ENCODE measurements at regions not wholly inside any gene's neighbourhood (a gene's known extent, or its start where the extent isn't known, plus 50 kb on each side); places are given as distances from the start of the nearest gene placed in this dataset.

- ChIA-PET POLR2A (no interaction called here), CTCF (no interaction called here)
- Histone ChIP-seq H3K4me3 (ENCODE audit: low read depth, low read length) (no peak overlapping the region), H3K27ac (ENCODE audit: extremely low read depth, low read depth, low read length) (no peak overlapping the region), H3K4me1 (ENCODE audit: control insufficient read depth, insufficient read depth, low read length) (no peaks in the 10 kb centered on the region; the same call in 1 of the 2 replicates), H3K36me3 (ENCODE audit: control insufficient read depth in 2 of 2, insufficient read depth in 1 of 2, low read length in 2 of 2) (no peaks in the 10 kb centered on the region), H3K9me3 (ENCODE audit: control insufficient read depth, insufficient read depth, low read depth, low read length) (no peaks in the 10 kb centered on the region)
- TF ChIP-seq ZNF239 (tag by site-specific recombination; IDR thresholded peaks at IDR 0.05) (no peak), RBAK (tag by site-specific recombination; IDR thresholded peaks at IDR 0.05) (no peak), ZNF398 (tag by site-specific recombination; IDR thresholded peaks at IDR 0.05) (no peak), ZNF423 (tag by site-specific recombination; IDR thresholded peaks at IDR 0.05) (no peak), ZSCAN5A (tag by site-specific recombination; IDR thresholded peaks at IDR 0.05) (no peak), SALL2 (tag by site-specific recombination; IDR thresholded peaks at IDR 0.05; ENCODE audit: borderline replicate concordance) (no peak), ZBTB21 (tag by site-specific recombination; IDR thresholded peaks at IDR 0.05) (no peak)
Measured at GRCh38 chr2:180413336-180413735, 406.2 kb upstream of the CWC22 start.

- no peaks in the 10 kb centered on the region for H3K9me3 ChIP-seq (ENCODE audit: control insufficient read depth, insufficient read depth, low read depth, low read length)
- H3K27ac ChIP-seq (ENCODE audit: extremely low read depth, low read depth, low read length): no peak overlapping the region
- no peaks in the 10 kb centered on the region; the same call in 1 of the 2 replicates for H3K4me1 ChIP-seq (ENCODE audit: control insufficient read depth, insufficient read depth, low read length)
- ChIA-PET POLR2A (no interaction called here), CTCF (no interaction called here)
- no peak overlapping the region for H3K4me3 ChIP-seq (ENCODE audit: low read depth, low read length)
- TF ChIP-seq RBAK (tag by site-specific recombination; IDR thresholded peaks at IDR 0.05) (no peak), ZNF692 (tag by site-specific recombination; IDR thresholded peaks at IDR 0.05) (no peak), ZNF555 (tag by site-specific recombination; conservative IDR thresholded peaks at IDR 0.05) (no peak), ZBTB20 (tag by site-specific recombination; IDR thresholded peaks at IDR 0.05) (no peak), ZSCAN16 (tag by site-specific recombination; IDR thresholded peaks at IDR 0.05) (no peak), ZNF426 (tag by site-specific recombination; IDR thresholded peaks at IDR 0.05) (no peak), ZBTB44 (tag by site-specific recombination; IDR thresholded peaks at IDR 0.05) (no peak), ZNF645 (tag by site-specific recombination; IDR thresholded peaks at IDR 0.05) (no peak), ZNF747 (tag by site-specific recombination; IDR thresholded peaks at IDR 0.05) (no peak), ZNF596 (tag by site-specific recombination; IDR thresholded peaks at IDR 0.05) (no peak), ZNF626 (tag by site-specific recombination; IDR thresholded peaks at IDR 0.05) (no peak), ZNF677 (tag by site-specific recombination; IDR thresholded peaks at IDR 0.05) (no peak), ZNF473 (tag by site-specific recombination; IDR thresholded peaks at IDR 0.05) (no peak), PRDM10 (tag by site-specific recombination; IDR thresholded peaks at IDR 0.05) (no peak), SCRT2 (tag by site-specific recombination; IDR thresholded peaks at IDR 0.05) (no peak), ZNF10 (tag by site-specific recombination; IDR thresholded peaks at IDR 0.05) (no peak), GLI4 (tag by site-specific recombination; IDR thresholded peaks at IDR 0.05) (no peak), ZNF155 (tag by site-specific recombination; IDR thresholded peaks at IDR 0.05) (no peak), ZNF138 (tag by site-specific recombination; IDR thresholded peaks at IDR 0.05; ENCODE audit: borderline replicate concordance) (no peak)
- H3K36me3 ChIP-seq (ENCODE audit: control insufficient read depth in 2 of 2, insufficient read depth in 1 of 2, low read length in 2 of 2): no peaks in the 10 kb centered on the region
Measured at GRCh38 chr2:180412219-180412618, 405.1 kb upstream of the CWC22 start.
